H1 (cell line): ENCODE measurements at regions not wholly inside any gene's neighbourhood (a gene's known extent, or its start where the extent isn't known, plus 50 kb on each side); places are given as distances from the start of the nearest gene placed in this dataset.

Experiments used
- CTCF ChIA-PET: fragments of 300-600 bp; sonication (Branson Sonifier 250); formaldehyde crosslinking; loops from one replicate; lab custom pipeline; 2021; ENCODE audit not compliant: partially characterized antibody; lab: Charles Lee
- POLR2A ChIA-PET: fragments of 300-600 bp; sonication (Branson Sonifier 250); formaldehyde crosslinking; loops from one replicate; lab custom pipeline; 2021; ENCODE audit warnings: inconsistent platforms; ENCODE audit not compliant: partially characterized antibody; lab: Charles Lee
- DNase-seq, 2 experiments: peaks; one replicate each; pipeline versions ENCODE4 v3.0.0 to v3.0.0-alpha.2; 2010 to 2022; ENCODE audit warnings: low spot score in 2 of 2, low read depth in 1 of 2, mixed read lengths in 1 of 2
- FAIRE-seq: peaks from 2 replicates; lab custom pipeline; 2011; peaks lifted over from hg19 to GRCh38; lab: Jason Lieb, UNC
- H2AFZ ChIP-seq: 2 replicates; pipeline ENCODE4 v1.8.1; 2012; ENCODE audit warnings: low read length, inconsistent platforms
- H2AK5ac ChIP-seq: 2 replicates; pipeline ENCODE4 v1.6.1; 2013; ENCODE audit warnings: low read depth, low read length
- H2BK120ac ChIP-seq: replicated peaks from 2 replicates; pipeline ENCODE3; 2013; ENCODE audit warnings: low read depth, low read length, inconsistent platforms
- H2BK12ac ChIP-seq: 2 replicates; pipeline ENCODE4 v1.6.1; 2013; ENCODE audit warnings: low read depth, low read length
- H2BK15ac ChIP-seq: 2 replicates; pipeline ENCODE4 v1.6.1; 2013; ENCODE audit warnings: low read length
- H2BK20ac ChIP-seq: 2 replicates; pipeline ENCODE4 v1.6.1; 2013; ENCODE audit warnings: low read length
- H2BK5ac ChIP-seq: 2 replicates; pipeline ENCODE4 v1.6.1; 2013; ENCODE audit warnings: low read depth, low read length
- H3K14ac ChIP-seq: 2 replicates; pipeline ENCODE4 v1.6.1; 2013; ENCODE audit warnings: inconsistent platforms; ENCODE audit not compliant: insufficient read length
- H3K18ac ChIP-seq: 2 replicates; pipeline ENCODE4 v1.6.1; 2013; ENCODE audit warnings: low read length; ENCODE audit errors: extremely low read depth
- H3K23ac ChIP-seq: 2 replicates; pipeline ENCODE4 v1.6.1; 2013; ENCODE audit warnings: inconsistent platforms; ENCODE audit not compliant: insufficient read length
- H3K23me2 ChIP-seq: 2 replicates; pipeline ENCODE4 v1.6.1; 2013; ENCODE audit warnings: low read depth, low read length
- H3K27ac ChIP-seq: 2 replicates; pipeline ENCODE4 v1.6.1; 2011; ENCODE audit warnings: low read depth, low read length, inconsistent platforms
- H3K27me3 ChIP-seq, 4 experiments: replicated peaks in 1 of 4; 1 replicate in 1 of 4; 2 replicates in 3 of 4; pipeline versions ENCODE4 v1.6.1 to v1.8.1; 2011 to 2013; ENCODE audit warnings: low read length in 3 of 4, mild to moderate bottlenecking in 3 of 4, inconsistent platforms in 2 of 4, mixed read lengths in 2 of 4, moderate library complexity in 1 of 4; ENCODE audit not compliant: control insufficient read depth in 3 of 4, insufficient read depth in 3 of 4; ENCODE audit errors: extremely low read depth in 1 of 4
- H3K36me3 ChIP-seq, 4 experiments: 2 replicates each; pipeline versions ENCODE4 v1.6.1 to v1.8.1; 2011 to 2013; ENCODE audit warnings: mild to moderate bottlenecking in 4 of 4, low read length in 3 of 4, moderate library complexity in 2 of 4, control low read depth in 1 of 4, inconsistent platforms in 1 of 4; ENCODE audit not compliant: insufficient read depth in 4 of 4, control insufficient read depth in 2 of 4
- H3K4ac ChIP-seq: replicated peaks from 2 replicates; pipeline ENCODE3; 2013; ENCODE audit warnings: low read length, low read depth, mixed read lengths, inconsistent platforms; ENCODE audit not compliant: insufficient read length
- H3K4me1 ChIP-seq, 4 experiments: replicated peaks in 1 of 4; 1 replicate in 1 of 4; 2 replicates in 3 of 4; pipeline versions ENCODE4 v1.6.1 to v1.8.1; 2011 to 2013; ENCODE audit warnings: low read length in 3 of 4, inconsistent platforms in 2 of 4, mixed read lengths in 1 of 4; ENCODE audit not compliant: insufficient read depth in 4 of 4, control insufficient read depth in 3 of 4
- H3K4me2 ChIP-seq, 2 experiments: 2 replicates each; pipeline versions ENCODE4 v1.6.1 to v1.8.1; 2011 to 2013; ENCODE audit warnings: low read depth in 2 of 2, low read length in 2 of 2, control low read depth in 1 of 2, inconsistent platforms in 1 of 2, mild to moderate bottlenecking in 1 of 2; ENCODE audit not compliant: insufficient read depth in 1 of 2
- H3K4me3 ChIP-seq, 4 experiments: fragments of 200-600, 300-600 bp in 1 of 4; sonication (generic), shearing (Covaris generic), sonication (Bioruptor Twin) in 1 of 4; 2 replicates each; pipeline versions ENCODE4 v1.5.1 to v1.8.1; 2011 to 2016; ENCODE audit warnings: low read length in 4 of 4, low read depth in 3 of 4, control low read depth in 2 of 4, inconsistent platforms in 2 of 4, mild to moderate bottlenecking in 2 of 4, mixed read lengths in 1 of 4, moderate library complexity in 1 of 4; ENCODE audit not compliant: insufficient read depth in 2 of 4; ENCODE audit errors: extremely low read depth in 1 of 4
- H3K56ac ChIP-seq: replicated peaks from 2 replicates; pipeline ENCODE3; 2013; ENCODE audit warnings: low read depth, mild to moderate bottlenecking, mixed read lengths, low read length, inconsistent platforms; ENCODE audit not compliant: insufficient read length
- H3K79me1 ChIP-seq: 2 replicates; pipeline ENCODE4 v1.6.1; 2013; ENCODE audit warnings: low read depth, low read length, control low read depth
- H3K79me2 ChIP-seq, 2 experiments: 2 replicates each; pipeline versions ENCODE4 v1.6.1 to v1.8.1; 2012 to 2013; ENCODE audit warnings: low read length in 2 of 2, mild to moderate bottlenecking in 2 of 2, inconsistent platforms in 1 of 2; ENCODE audit not compliant: insufficient read depth in 2 of 2, control insufficient read depth in 1 of 2
- H3K9ac ChIP-seq, 4 experiments: replicated peaks in 1 of 4; 1 replicate in 1 of 4; 2 replicates in 3 of 4; pipeline versions ENCODE4 v1.6.1 to v1.8.1; 2011 to 2013; ENCODE audit warnings: low read depth in 3 of 4, low read length in 3 of 4, control low read depth in 2 of 4, mild to moderate bottlenecking in 2 of 4, moderate library complexity in 2 of 4, inconsistent platforms in 1 of 4; ENCODE audit errors: extremely low read depth in 1 of 4
- H3K9me3 ChIP-seq, 2 experiments: 2 replicates each; pipeline versions ENCODE4 v1.6.1 to v1.8.1; 2012 to 2013; ENCODE audit warnings: mild to moderate bottlenecking in 2 of 2, moderate library complexity in 2 of 2, control low read depth in 1 of 2, inconsistent platforms in 1 of 2, low read depth in 1 of 2, low read length in 1 of 2, mixed read lengths in 1 of 2; ENCODE audit not compliant: insufficient read depth in 2 of 2
- H4K20me1 ChIP-seq, 2 experiments: replicated peaks in 1 of 2; 2 replicates each; pipeline versions ENCODE3 to v1.8.1; 2011 to 2013; ENCODE audit warnings: inconsistent platforms in 2 of 2, low read length in 2 of 2, mild to moderate bottlenecking in 1 of 2; ENCODE audit not compliant: insufficient read depth in 2 of 2, control insufficient read depth in 1 of 2
- H4K5ac ChIP-seq: 2 replicates; pipeline ENCODE4 v1.6.1; 2013; ENCODE audit warnings: low read length, low read depth, mixed read lengths, inconsistent platforms; ENCODE audit not compliant: insufficient read length
- H4K8ac ChIP-seq: 2 replicates; pipeline ENCODE4 v1.8.0; 2013; ENCODE audit warnings: mild to moderate bottlenecking, moderate library complexity, low read length, inconsistent platforms; ENCODE audit not compliant: insufficient read depth; ENCODE audit errors: extremely low read depth
- H4K91ac ChIP-seq: replicated peaks from 2 replicates; pipeline ENCODE3; 2013; ENCODE audit warnings: low read length, mixed read lengths, inconsistent platforms; ENCODE audit not compliant: insufficient read length
- ATF2 ChIP-seq: IDR thresholded peaks from 2 replicates; pipeline ENCODE4 v1.6.1; 2012; ENCODE audit warnings: low read length, inconsistent platforms
- BCL11A ChIP-seq, 2 experiments: IDR thresholded peaks; one replicate each; pipeline ENCODE4 v1.6.1; 2011; ENCODE audit warnings: low read depth in 2 of 2, low read length in 2 of 2, mild to moderate bottlenecking in 2 of 2
- CBX5 ChIP-seq: fragments of 300-800, 300-1000 bp; sonication (generic); IDR thresholded peaks from 2 replicates; pipeline ENCODE4 v1.7.1; 2016; ENCODE audit warnings: antibody characterized with exemption, low read length, low read depth
- EP300 ChIP-seq, 2 experiments: IDR thresholded peaks; 1 replicate in 1 of 2; 2 replicates in 1 of 2; pipeline ENCODE4 v1.6.1; 2011 to 2012; ENCODE audit warnings: low read depth in 2 of 2, low read length in 2 of 2, mild to moderate bottlenecking in 2 of 2, borderline replicate concordance in 1 of 2, inconsistent platforms in 1 of 2, moderate library complexity in 1 of 2
- FOSL1 ChIP-seq: IDR thresholded peaks from 2 replicates; pipeline ENCODE4 v1.6.1; 2011; ENCODE audit warnings: mild to moderate bottlenecking, low read depth, low read length, moderate library complexity; ENCODE audit not compliant: insufficient read depth
- GABPA ChIP-seq: IDR thresholded peaks from 2 replicates; pipeline ENCODE4 v1.6.1; 2011; ENCODE audit warnings: mild to moderate bottlenecking, low read length, moderate library complexity, borderline replicate concordance; ENCODE audit not compliant: insufficient read depth
- HDAC2 ChIP-seq, 2 experiments: fragments of 300-600 bp in 1 of 2; sonication (generic) in 1 of 2; IDR thresholded peaks; 2 replicates each; pipeline ENCODE4 v1.6.1; 2011 to 2012; ENCODE audit warnings: low read depth in 2 of 2, low read length in 2 of 2, mild to moderate bottlenecking in 2 of 2, moderate library complexity in 2 of 2, borderline replicate concordance in 1 of 2, inconsistent platforms in 1 of 2
- KDM4A ChIP-seq: IDR thresholded peaks from one replicate; pipeline ENCODE4 v1.7.1; 2012; ENCODE audit warnings: low read depth, mild to moderate bottlenecking, moderate library complexity, low read length, inconsistent platforms; ENCODE audit not compliant: severe bottlenecking
- PHF8 ChIP-seq: fragments of 200-600 bp; sonication (generic); conservative IDR thresholded peaks from 2 replicates; pipeline ENCODE4 v1.7.1; 2012; ENCODE audit warnings: low read depth, mild to moderate bottlenecking, inconsistent platforms, low read length, moderate library complexity
- POLR2AphosphoS5 ChIP-seq: IDR thresholded peaks from 2 replicates; pipeline ENCODE4 v1.6.1; 2011; ENCODE audit warnings: low read depth, low read length
- TAF7 ChIP-seq: optimal IDR thresholded peaks from 2 replicates; pipeline ENCODE3; 2011; ENCODE audit warnings: low read depth, mild to moderate bottlenecking, inconsistent platforms, low read length, moderate library complexity, borderline replicate concordance
- WGBS, 2 experiments: shearing (Covaris generic) in 1 of 2; methylation state at CpG; one replicate each; pipeline versions ENCODE4 v1.1.6 to v1.1.7; 2013 to 2015; ENCODE audit warnings: low lambda C conversion rate in 2 of 2, mixed read lengths in 2 of 2, inconsistent platforms in 1 of 2, low coverage in 1 of 2, missing lambda C conversion rate in 1 of 2; ENCODE audit not compliant: insufficient replicate concordance in 2 of 2, insufficient coverage in 1 of 2, insufficient read length in 1 of 2; ENCODE audit errors: extremely low coverage in 1 of 2, missing lambda C conversion rate in 1 of 2; 5-methylcytosine and 5-hydroxymethylcytosine counted together

GRCh38 chrX:115427861-115428410 is 133.0 kb upstream of the PLS3 start:
- H4K20me1 ChIP-seq, result no peaks in the 10 kb centered on the region
- POLR2A ChIA-PET, result no interaction called here
- DNase-seq, result no peak
- FAIRE-seq, result peak; percentile 78
- H3K36me3 ChIP-seq, result no peaks in the 10 kb centered on the region
- no peaks in the 10 kb centered on the region for H3K27me3 ChIP-seq
- H3K4me2 ChIP-seq, result no peak overlapping the region
- H3K79me1 ChIP-seq, result no peaks in the 10 kb centered on the region
- CTCF ChIA-PET, result interaction anchor here (0.9 kb wide), 1 partner anchor 215 kb away, joined by 3 read pairs; no protein-coding TSS in a partner anchor
- H2BK120ac ChIP-seq, result no peak overlapping the region
- no peak overlapping the region for H3K4ac ChIP-seq
- H2BK5ac ChIP-seq, result no peak overlapping the region
- 0 out of 2 replicates have a peak overlapping the region, but pooled peaks have one; percentile 13 for H2AFZ ChIP-seq
- no peak overlapping the region for H3K9ac ChIP-seq
- no peak overlapping the region for H2BK20ac ChIP-seq
- no peak overlapping the region for H4K5ac ChIP-seq
- WGBS, 2 experiments, result 68% methylated on average over 2 of the region's 2 CpGs; no CpG with 5 or more reads in 1 of the 2 experiments
- no peak overlapping the region for H2BK15ac ChIP-seq
- no peak overlapping the region for H2AK5ac ChIP-seq
- no peak overlapping the region for H3K4me3 ChIP-seq
- no peak overlapping the region for H4K8ac ChIP-seq
- H3K9me3 ChIP-seq, result no peaks in the 10 kb centered on the region
- TF ChIP-seq FOSL1, result no peak
- TF ChIP-seq GABPA, result no peak
- TF ChIP-seq CBX5, result no peak
- no peak for TF ChIP-seq TAF7
- no peak for TF ChIP-seq ATF2
- no peak for TF ChIP-seq HDAC2 (IDR thresholded peaks at IDR 0.05; ENCODE audit: borderline replicate concordance in 1 of 2, low read depth in 2 of 2, low read length in 2 of 2)
- no peak for TF ChIP-seq KDM4A
- no peak for TF ChIP-seq POLR2AphosphoS5
- no peak for TF ChIP-seq PHF8
- no peak for TF ChIP-seq EP300 (IDR thresholded peaks at IDR 0.05; ENCODE audit: borderline replicate concordance in 1 of 2, low read depth in 2 of 2, low read length in 2 of 2)
- no peak for TF ChIP-seq BCL11A (IDR thresholded peaks at IDR 0.05; ENCODE audit: low read depth in 2 of 2, low read length in 2 of 2)
- H3K23me2 ChIP-seq, result no peaks in the 10 kb centered on the region
- no peaks in the 10 kb centered on the region for H3K79me2 ChIP-seq
- no peak overlapping the region for H3K56ac ChIP-seq
- no peak overlapping the region for H2BK12ac ChIP-seq
- H3K27ac ChIP-seq, result no peak overlapping the region
- no peak overlapping the region for H3K14ac ChIP-seq
- no peaks in the 10 kb centered on the region for H3K4me1 ChIP-seq
- no peak overlapping the region for H3K23ac ChIP-seq
- no peak overlapping the region for H3K18ac ChIP-seq
- H4K91ac ChIP-seq, result no peak overlapping the region
